HepG2 (cell line): ENCODE measurements at regions not wholly inside any gene's neighbourhood (a gene's known extent, or its start where the extent isn't known, plus 50 kb on each side); places are given as distances from the start of the nearest gene placed in this dataset.

Source experiments
- ATAC-seq: fragments of 200-7000 bp; cut with Tn5 transposase; 3 replicates; pipeline ENCODE4 v1.9.1; 2020; ENCODE audit warnings: mild to moderate bottlenecking, moderate library complexity
- BruUV-seq: library from RNA; stranded (reverse); fragments of 400-500 nt; replicated peaks from 2 replicates; lab custom pipeline; 2021; lab: Mats Ljungman, UMichigan
- CTCF ChIA-PET: fragments of 300-600 bp; formaldehyde crosslinking; extraction: SDS; loops from one replicate; lab custom pipeline; 2021; ENCODE audit warnings: low total read pairs, inconsistent platforms, low intra/inter-chr PET ratio; lab: Yijun Ruan, JAX
- POLR2A ChIA-PET: fragments of 350-600 bp; sonication (Branson Sonifier 250); formaldehyde crosslinking; loops from one replicate; lab custom pipeline; 2020; ENCODE audit warnings: antibody characterized with exemption, inconsistent platforms; lab: Yijun Ruan, JAX
- DNase-seq: peaks from one replicate; pipeline ENCODE4 v3.0.0-alpha.2; 2015; ENCODE audit warnings: low spot score
- FAIRE-seq: peaks from 3 replicates; lab custom pipeline; 2011; peaks lifted over from hg19 to GRCh38; lab: Jason Lieb, UNC
- H2AFZ ChIP-seq: one replicate; pipeline ENCODE4 v1.6.1; 2011; ENCODE audit warnings: low read length, inconsistent platforms
- H3K27ac ChIP-seq: fragments of 300-600 bp; 3 replicates; pipeline ENCODE4 v1.8.0; 2011; ENCODE audit warnings: mixed run types, mild to moderate bottlenecking, mixed read lengths, low read length, inconsistent platforms; ENCODE audit not compliant: insufficient read depth; ENCODE audit errors: extremely low read length
- H3K27me3 ChIP-seq, 2 experiments: fragments of 200-600 bp in 1 of 2; 2 replicates in 1 of 2; 3 replicates in 1 of 2; pipeline versions ENCODE4 v1.6.0 to v1.8.0; 2011; ENCODE audit warnings: low read length in 2 of 2, mild to moderate bottlenecking in 2 of 2, moderate library complexity in 2 of 2, inconsistent platforms in 1 of 2; ENCODE audit not compliant: insufficient read depth in 2 of 2, control insufficient read depth in 1 of 2
- H3K36me3 ChIP-seq, 2 experiments: fragments of 200-600 bp in 1 of 2; replicated peaks in 1 of 2; 2 replicates in 1 of 2; 3 replicates in 1 of 2; pipeline versions ENCODE4 v1.5.1 to v1.8.0; 2011; ENCODE audit warnings: low read length in 2 of 2, inconsistent platforms in 1 of 2; ENCODE audit not compliant: insufficient read depth in 2 of 2, control insufficient read depth in 1 of 2
- H3K4me1 ChIP-seq: 2 replicates; pipeline ENCODE4 v1.5.1; 2012; ENCODE audit warnings: low read length, inconsistent platforms; ENCODE audit not compliant: insufficient read depth
- H3K4me2 ChIP-seq: 2 replicates; pipeline ENCODE4 v1.6.0; 2011; ENCODE audit warnings: low read depth, low read length, inconsistent platforms
- H3K4me3 ChIP-seq, 3 experiments: fragments of 200-600 bp in 1 of 3; sonication (generic), shearing (Covaris generic) in 1 of 3; replicated peaks in 1 of 3; 2 replicates each; pipeline ENCODE4 v1.5.1; 2011 to 2016; ENCODE audit warnings: low read length in 3 of 3, inconsistent platforms in 2 of 3, low read depth in 2 of 3, mild to moderate bottlenecking in 2 of 3, control low read depth in 1 of 3, mixed read lengths in 1 of 3; ENCODE audit not compliant: insufficient read depth in 1 of 3
- H3K79me2 ChIP-seq: one replicate; pipeline ENCODE4 v1.6.1; 2011; ENCODE audit warnings: low read length, inconsistent platforms; ENCODE audit not compliant: insufficient read depth
- H3K9ac ChIP-seq: 2 replicates; pipeline ENCODE4 v1.6.0; 2011; ENCODE audit warnings: mild to moderate bottlenecking, low read depth, low read length, inconsistent platforms; ENCODE audit not compliant: insufficient read depth
- H3K9me3 ChIP-seq: 2 replicates; pipeline ENCODE4 v1.5.1; 2012; ENCODE audit warnings: mild to moderate bottlenecking, low read length
- H4K20me1 ChIP-seq: 2 replicates; pipeline ENCODE4 v1.6.0; 2011; ENCODE audit warnings: inconsistent platforms, mild to moderate bottlenecking, low read length, moderate library complexity; ENCODE audit not compliant: insufficient read depth
- PITX1 ChIP-seq: sonication (generic); formaldehyde crosslinking; IDR thresholded peaks from 2 replicates; pipeline ENCODE4 v1.5.1; 2020; ENCODE audit warnings: mild to moderate bottlenecking, missing genetic modification reagents
- PRPF4 ChIP-seq: fragments of 200-400 bp; formaldehyde crosslinking; IDR thresholded peaks from 2 replicates; pipeline ENCODE4 v1.6.1; 2016; ENCODE audit warnings: low read length, low read depth; ENCODE audit not compliant: poor library complexity, severe bottlenecking
- RAD51 ChIP-seq: fragments of 450-650 bp; IDR thresholded peaks from 2 replicates; pipeline ENCODE4 v1.6.1; 2016; ENCODE audit warnings: borderline replicate concordance
- RORA ChIP-seq: sonication (generic); formaldehyde crosslinking; IDR thresholded peaks from 2 replicates; pipeline ENCODE4 v1.5.0; 2020; ENCODE audit warnings: mild to moderate bottlenecking, missing genetic modification reagents, moderate library complexity
- TOPORS ChIP-seq: sonication (generic); formaldehyde crosslinking; IDR thresholded peaks from 2 replicates; pipeline ENCODE4 v1.8.0; 2023; ENCODE audit warnings: mild to moderate bottlenecking, missing genetic modification reagents
- ZNF605 ChIP-seq: sonication (generic); formaldehyde crosslinking; IDR thresholded peaks from 2 replicates; pipeline ENCODE4 v1.8.0; 2022; ENCODE audit warnings: mild to moderate bottlenecking, missing genetic modification reagents
- WGBS: methylation state at CpG from one replicate; pipeline ENCODE4 v1.1.6; 2017; ENCODE audit warnings: low lambda C conversion rate; 5-methylcytosine and 5-hydroxymethylcytosine counted together
- in situ Hi-C: cut with HindIII; loops from 2 replicates; pipeline ENCODE4 v1.10.0; 2017; ENCODE audit warnings: low pct_unique_long_range_greater_than_20kb; ENCODE audit not compliant: extremely low pct_ligation_motif_present
- intact Hi-C: fragments of 100-400 bp; cut with micrococcal nuclease; formaldehyde crosslinking; loops from one replicate; pipeline ENCODE4 v1.10.0; 2022; ENCODE audit not compliant: unreplicated experiment
- TF ChIP-seq, protein P1 (sequence below): sonication (generic); formaldehyde crosslinking; IDR thresholded peaks from 2 replicates; pipeline ENCODE4 v1.4.0; 2020; ENCODE audit warnings: mild to moderate bottlenecking, low read depth, missing genetic modification reagents
- TF ChIP-seq, protein P2 (sequence below): sonication (generic); formaldehyde crosslinking; IDR thresholded peaks from 2 replicates; pipeline ENCODE4 v1.4.0; 2020; ENCODE audit warnings: mild to moderate bottlenecking, missing genetic modification reagents

DNA sequence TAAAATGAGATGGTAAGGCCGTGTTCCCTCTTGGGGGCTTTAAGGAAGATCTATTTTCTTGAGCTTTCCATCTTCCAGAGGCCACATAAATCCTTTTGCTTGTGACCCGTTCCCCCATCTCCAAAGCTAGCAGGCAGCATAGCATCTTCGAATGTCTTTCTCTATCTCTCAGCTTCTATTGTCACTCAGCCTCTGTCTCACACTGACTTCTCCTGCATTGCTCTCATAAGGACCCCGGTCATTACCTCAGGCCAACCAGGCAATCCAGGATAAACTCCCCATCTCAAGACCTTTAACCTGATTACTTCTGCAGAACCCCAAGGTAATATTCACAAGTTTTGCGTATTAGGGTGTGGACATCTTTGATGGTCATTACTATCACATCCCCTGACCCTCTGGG, 250.3 kb upstream of the SOX2 start:
- Histone ChIP-seq H3K27me3 (no peaks in the 10 kb centered on the region), H3K9ac (no peak overlapping the region), H3K9me3 (no peaks in the 10 kb centered on the region), H4K20me1 (no peaks in the 10 kb centered on the region), H3K27ac (no peak overlapping the region), H3K4me2 (no peak overlapping the region), H2AFZ (no peak overlapping the region), H3K36me3 (no peaks in the 10 kb centered on the region), H3K4me3 (no peak overlapping the region), H3K79me2 (no peaks in the 10 kb centered on the region), H3K4me1 (no peaks in the 10 kb centered on the region)
- ChIA-PET CTCF (no interaction called here), POLR2A (no interaction called here)
- intact Hi-C loops (no loop called here), in situ Hi-C loops (no loop called here)
- ATAC-seq, result no peak
- no TSS peak for BruUV-seq
- WGBS, result 4% methylated on average over 5 of the region's 5 CpGs
- no peak for FAIRE-seq
- TF ChIP-seq, protein P1, sequence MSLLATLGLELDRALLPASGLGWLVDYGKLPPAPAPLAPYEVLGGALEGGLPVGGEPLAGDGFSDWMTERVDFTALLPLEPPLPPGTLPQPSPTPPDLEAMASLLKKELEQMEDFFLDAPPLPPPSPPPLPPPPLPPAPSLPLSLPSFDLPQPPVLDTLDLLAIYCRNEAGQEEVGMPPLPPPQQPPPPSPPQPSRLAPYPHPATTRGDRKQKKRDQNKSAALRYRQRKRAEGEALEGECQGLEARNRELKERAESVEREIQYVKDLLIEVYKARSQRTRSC (CRISPR knock-in tag), result no peak
- TF ChIP-seq RORA (CRISPR knock-in tag) (no peak), PITX1 (no peak), TOPORS (CRISPR knock-in tag) (no peak), RAD51 (no peak), PRPF4 (no peak), ZNF605 (CRISPR knock-in tag) (no peak)
- TF ChIP-seq, protein P2, sequence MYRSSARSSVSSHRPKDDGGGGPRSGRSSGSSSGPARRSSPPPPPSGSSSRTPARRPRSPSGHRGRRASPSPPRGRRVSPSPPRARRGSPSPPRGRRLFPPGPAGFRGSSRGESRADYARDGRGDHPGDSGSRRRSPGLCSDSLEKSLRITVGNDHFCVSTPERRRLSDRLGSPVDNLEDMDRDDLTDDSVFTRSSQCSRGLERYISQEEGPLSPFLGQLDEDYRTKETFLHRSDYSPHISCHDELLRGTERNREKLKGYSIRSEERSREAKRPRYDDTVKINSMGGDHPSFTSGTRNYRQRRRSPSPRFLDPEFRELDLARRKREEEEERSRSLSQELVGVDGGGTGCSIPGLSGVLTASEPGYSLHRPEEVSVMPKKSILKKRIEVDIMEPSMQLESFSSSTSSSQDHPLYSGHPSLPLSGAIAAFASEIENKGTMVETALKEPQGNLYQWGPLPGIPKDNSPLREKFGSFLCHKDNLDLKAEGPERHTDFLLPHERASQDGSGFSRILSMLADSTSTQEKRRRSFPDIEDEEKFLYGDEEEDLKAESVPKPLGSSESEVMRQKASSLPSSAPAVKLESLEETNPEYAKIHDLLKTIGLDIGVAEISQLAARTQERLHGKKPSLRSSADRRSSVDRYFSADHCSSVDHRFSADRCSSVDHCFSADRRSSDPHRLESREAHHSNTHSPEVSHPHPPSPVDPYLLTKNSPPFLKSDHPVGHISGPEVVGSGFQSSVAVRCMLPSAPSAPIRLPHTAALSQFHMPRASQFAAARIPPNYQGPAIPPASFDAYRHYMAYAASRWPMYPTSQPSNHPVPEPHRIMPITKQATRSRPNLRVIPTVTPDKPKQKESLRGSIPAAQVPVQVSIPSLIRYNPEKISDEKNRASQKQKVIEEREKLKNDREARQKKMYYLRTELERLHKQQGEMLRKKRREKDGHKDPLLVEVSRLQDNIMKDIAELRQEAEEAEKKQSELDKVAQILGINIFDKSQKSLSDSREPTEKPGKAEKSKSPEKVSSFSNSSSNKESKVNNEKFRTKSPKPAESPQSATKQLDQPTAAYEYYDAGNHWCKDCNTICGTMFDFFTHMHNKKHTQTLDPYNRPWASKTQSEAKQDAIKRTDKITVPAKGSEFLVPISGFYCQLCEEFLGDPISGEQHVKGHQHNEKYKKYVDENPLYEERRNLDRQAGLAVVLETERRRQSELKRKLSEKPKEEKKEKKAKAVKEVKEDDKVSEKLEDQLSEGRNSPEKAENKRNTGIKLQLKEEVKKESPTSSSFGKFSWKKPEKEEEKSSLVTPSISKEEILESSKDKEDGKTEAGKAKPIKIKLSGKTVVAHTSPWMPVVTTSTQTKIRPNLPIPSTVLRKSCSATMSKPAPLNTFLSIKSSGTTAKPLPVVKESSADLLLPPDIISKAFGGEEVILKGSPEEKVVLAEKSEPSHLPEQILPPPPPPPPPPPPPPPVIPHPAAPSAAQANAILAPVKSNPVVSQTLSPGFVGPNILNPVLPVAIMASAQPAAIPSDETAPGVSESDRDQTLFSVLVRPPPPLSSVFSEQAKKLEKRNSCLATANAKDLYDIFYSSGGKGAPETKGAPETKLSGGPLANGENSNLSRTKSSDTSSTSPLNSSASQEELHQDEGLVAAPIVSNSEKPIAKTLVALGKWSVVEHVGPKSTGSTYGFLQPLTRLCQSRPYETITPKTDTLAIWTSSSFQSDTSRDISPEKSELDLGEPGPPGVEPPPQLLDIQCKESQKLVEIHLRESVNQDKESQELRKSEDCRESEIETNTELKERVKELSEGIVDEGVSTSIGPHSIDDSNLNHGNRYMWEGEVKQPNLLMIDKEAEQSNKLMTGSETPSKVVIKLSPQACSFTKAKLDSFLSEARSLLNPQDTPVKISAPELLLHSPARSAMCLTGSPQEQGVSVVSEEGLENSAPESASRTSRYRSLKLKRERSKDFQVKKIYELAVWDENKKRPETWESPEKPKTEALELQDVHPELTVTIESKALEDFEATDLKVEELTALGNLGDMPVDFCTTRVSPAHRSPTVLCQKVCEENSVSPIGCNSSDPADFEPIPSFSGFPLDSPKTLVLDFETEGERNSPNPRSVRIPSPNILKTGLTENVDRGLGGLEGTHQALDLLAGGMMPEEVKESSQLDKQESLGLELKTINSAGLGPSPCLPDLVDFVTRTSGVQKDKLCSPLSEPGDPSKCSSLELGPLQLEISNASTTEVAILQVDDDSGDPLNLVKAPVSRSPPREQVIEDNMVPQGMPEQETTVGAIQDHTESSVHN (CRISPR knock-in tag), result no peak
- no peak for DNase-seq
